HG03521 (cell line): ENCODE measurements at regions not wholly inside any gene's neighbourhood (a gene's known extent, or its start where the extent isn't known, plus 50 kb on each side); places are given as distances from the start of the nearest gene placed in this dataset.
"Not testable (repeated sequence)": the region's sequence is repeated elsewhere in the genome, so short reads cannot be mapped to it uniquely, and the experiment has no call there.

Experiments used
- ATAC-seq: cut with Tn5 transposase; IDR thresholded peaks from one replicate; pipeline ENCODE4 v1.9.1; 2021; ENCODE audit warnings: mild to moderate bottlenecking, moderate library complexity; ENCODE audit not compliant: unreplicated experiment

DNA sequence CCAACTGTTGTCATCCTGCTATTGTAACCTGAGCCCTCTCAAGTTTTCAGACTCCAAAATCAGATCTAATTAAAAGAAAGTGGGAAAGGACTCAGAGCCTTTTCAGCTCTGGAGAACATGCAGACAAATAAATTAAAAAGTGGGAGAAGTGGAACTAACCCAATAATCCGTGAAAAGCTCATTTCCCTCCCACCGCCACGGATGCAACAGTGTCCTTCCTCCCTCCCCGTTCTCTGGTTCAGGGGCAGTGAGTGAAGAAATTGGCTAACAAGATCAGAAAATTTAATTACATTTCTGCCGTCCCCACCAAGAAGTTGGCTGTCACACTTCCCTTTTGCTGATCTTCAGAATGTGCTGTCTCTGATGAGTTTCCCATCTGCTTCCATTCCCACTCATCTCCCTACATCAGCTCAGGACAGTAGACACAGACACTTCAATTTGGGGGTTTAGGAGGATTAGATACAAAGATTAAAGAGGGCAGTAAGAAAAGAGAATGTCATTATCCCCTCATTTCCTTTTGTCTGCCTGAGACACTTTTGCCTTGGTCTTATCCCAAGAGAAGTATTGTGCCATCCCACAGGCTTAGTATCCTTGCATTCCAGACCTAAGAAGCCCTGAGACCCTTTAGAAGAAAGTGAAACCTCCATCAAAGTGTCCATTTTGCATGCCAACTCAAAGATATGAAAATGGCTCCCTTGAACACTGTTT is 335.7 kb upstream of the PPP2R3A start:
- ATAC-seq: no peak

DNA sequence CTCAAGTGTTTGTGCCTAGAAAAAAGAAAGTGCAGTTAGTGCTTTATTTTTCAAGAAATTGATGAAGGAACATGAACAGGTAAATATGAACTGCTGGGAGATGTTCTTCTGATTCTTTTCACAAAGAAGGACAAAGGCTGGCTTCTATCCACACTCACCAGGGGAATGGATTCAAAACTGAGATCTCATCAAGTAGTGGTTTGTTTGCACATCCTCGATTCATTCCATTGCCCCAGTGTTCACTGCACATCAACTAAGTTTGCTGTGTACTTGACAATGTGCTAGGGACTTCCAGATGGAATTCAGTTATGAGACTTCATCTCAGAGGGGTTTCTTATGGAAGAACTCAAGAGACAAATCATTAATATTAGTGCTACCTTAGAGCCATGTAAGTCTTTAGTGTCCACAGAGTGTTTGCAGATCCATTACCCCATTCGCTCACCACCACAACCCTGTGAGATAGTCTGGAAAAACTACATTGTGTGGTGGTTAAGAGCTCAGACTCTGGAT is 332.9 kb upstream of the PPP2R3A start:
- no peak for ATAC-seq

DNA sequence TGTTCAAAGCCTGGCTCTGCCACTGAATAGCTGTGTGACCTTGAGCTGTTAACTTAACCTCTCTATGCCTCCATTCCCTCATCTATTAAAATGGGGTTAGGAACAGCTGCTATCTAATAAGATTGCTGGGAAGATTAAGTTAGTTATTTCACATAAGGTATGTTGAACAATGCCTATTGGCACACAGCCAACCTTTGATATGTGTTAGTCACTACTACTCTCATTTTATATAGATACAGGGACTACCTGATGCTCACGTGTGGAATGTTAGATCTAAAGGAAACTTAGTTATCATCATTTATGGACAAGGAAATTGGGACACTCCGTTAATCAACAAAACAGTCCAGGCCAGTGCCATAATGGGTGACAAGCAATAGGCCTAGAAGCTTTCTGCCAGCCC is 332.4 kb upstream of the PPP2R3A start:
- no peak for ATAC-seq

DNA sequence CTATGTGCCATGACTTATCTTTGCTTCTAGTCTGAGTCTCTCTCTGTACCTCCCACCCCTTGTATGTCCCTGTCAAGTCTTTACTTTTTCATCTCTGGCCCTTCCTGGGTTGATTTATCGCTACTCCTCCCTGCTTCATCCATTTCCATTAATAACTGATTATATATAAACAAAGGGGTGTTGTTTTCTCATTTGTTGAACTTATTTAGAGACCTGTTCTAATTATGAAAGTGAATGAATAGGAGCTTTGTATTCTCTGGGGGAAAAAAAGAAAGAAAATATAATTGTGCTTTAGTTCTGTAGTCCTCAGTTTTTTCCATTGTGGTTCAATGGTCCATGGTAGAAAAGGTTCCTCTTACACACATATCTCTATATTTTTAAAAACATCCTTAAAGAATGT is 328.9 kb upstream of the PPP2R3A start:
- no peak for ATAC-seq

DNA sequence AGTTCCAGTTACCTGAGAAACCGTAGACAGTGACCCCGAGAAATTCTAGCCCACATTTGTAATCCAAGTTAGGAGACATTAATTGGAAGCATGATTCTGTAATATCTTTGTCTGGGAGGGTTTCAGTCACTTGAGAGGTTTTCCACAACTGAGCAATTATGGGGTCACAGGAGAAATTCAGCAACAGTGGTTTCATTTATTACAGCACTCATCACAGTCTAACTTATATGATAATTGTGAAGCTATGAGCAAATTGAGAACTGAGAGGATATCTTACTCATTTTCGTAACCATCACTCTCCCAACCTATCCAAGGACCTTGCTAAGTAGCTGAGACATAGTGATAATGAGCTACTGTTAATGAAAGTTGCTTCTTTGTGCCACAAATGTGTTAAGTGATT is 328.5 kb upstream of the PPP2R3A start:
- no peak for ATAC-seq

DNA sequence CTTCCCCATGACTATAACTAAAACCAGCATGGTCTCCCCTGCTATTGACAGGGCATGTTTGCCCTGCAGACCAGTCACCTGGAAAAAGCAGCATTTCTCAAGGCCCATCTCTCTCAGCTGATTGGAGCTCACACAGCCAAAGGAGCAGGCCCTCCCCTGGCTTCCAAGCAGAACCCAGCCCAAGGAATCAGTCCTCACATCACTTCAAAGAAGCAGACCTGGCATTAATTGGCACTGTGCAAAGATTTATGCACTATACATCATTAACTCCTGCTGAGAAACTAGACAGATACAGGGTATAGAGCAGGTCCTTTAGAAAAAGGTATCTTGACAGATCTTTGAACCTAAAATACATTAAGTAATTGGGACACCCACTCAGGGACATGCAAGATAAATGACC is 323.8 kb upstream of the PPP2R3A start:
- ATAC-seq: no peak

DNA sequence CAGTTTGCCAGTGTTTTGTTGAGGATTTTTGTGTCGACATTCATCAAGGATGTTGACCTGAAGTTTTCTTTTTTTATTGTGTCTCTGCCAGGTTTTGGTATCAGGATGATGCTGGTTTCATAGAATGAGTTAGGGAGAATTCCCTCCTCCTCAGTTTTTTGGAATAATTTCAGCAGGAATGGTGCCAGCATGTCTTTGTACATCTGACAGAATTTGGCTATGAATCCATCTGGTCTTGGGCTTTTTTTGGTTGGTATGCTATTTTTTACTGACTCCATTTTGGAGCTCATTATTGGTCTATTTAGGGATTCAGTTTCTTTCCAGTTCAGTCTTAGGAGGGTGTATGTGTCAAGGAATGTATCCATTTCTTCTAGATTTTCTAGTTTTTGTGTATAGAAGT is 320.0 kb upstream of the PPP2R3A start:
- no peak for ATAC-seq

DNA sequence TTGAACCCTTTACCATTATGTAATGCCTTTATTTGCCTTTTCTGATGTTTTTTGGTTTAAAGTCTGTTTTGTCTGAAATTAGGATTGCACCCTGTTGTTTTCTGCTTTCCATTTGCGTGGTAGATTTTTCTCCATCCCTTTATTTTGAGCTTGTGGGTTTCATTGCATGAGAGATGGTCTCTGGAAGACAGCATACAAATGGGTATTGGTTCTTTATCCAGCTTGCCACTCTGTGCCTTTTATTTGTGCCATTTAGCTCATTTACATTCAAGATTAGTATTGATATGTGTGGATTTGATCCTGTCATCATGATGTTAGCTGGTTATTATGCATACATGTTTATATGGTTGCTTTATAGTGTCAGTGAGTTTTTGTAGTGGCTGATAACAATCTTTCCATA is 318.7 kb upstream of the PPP2R3A start:
- no peak for ATAC-seq

DNA sequence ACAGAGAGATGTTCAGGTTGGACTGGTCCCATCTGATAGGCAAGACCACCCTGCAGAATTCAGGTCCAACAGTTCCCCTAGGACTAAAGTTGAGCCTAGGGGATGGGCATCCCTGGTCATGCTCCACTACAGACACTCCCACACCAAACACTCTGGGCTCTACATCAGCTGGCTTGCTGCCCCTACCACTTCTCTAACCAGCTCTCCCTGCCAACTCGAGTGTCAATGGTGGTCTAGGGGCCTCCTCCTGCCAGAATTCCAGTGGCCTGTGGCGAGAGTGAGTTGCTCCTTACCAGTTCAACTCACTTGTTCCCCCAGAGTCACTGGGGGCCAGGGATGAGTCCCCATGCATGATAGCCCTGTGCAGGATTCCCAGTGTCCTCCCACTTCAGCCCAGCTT is 316.2 kb upstream of the PPP2R3A start:
- no peak for ATAC-seq

DNA sequence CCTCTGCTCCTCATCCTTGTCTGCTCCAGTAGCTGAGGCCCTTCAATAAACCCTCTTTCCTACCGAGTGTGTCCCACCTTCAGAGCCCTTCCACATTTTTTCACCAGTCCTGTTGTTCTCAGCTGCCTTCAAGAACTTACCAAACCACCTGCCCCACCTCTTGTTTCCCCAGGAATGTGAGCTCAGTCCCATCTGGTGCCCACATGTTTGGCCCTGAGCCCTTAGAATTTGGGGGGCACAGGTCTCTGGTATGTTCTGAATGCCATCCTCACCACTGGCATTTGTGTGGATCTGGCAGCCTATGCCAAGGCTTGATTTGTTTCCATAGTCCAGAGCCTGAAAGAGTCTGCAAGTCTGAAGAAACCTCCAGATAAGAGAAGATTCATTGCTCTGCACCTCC is 315.2 kb upstream of the PPP2R3A start:
- no peak for ATAC-seq

DNA sequence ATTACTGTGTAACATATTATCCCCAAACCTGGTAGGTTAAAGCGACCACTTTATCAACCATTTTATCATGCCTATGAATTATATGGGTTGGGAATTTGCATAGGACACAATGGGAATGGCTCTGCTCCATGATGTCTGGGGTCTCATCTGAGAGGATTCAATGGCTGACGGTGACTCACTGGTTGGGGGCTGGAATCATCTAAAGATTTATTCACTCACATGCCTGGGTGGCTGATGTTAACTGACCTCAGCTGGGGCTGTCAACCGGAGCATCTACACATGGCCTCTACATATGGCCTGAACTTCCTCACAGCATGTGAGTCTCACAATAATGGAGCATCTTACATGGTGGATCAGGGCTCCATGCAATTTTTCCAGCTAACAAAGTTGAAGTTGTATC is 313.1 kb upstream of the PPP2R3A start:
- no peak for ATAC-seq

DNA sequence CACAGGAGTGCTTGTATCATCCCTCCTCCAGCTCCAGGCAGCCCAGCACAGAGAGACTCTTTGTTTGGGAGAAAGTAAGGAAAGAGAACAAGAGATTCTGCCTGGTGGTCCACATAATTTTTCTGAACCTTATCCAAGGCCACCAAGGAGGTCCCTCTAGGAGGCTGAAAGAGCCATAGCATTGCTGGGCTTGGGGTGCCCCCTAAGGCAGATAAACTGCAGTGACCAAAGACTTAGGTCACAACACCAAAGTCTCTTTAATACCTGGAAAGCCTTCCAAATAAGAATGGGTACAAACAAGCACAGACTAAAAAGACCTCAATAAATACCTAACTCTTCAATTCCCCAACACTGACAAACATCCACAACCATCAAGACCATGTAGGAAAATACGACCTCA is 310.2 kb upstream of the PPP2R3A start:
- ATAC-seq: no peak

DNA sequence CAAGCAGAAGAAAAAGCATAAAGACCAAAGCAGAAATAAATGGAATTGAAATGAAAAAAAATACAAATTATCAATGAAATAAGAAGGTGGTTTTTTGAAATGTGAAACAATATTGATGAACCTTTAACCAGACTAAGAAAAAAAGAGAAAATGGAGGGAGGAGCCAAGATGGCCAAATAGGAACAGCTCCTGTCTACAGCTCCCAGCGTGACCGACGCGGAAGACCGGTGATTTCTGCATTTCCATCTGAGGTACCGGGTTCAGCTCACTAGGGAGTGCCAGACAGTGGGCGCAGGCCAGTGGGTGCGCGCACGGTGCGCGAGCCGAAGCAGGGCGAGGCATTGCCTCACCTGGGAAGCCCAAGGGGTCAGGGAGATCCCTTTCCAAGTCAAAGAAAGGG is 307.1 kb upstream of the PPP2R3A start:
- ATAC-seq: not testable (repeated sequence)

DNA sequence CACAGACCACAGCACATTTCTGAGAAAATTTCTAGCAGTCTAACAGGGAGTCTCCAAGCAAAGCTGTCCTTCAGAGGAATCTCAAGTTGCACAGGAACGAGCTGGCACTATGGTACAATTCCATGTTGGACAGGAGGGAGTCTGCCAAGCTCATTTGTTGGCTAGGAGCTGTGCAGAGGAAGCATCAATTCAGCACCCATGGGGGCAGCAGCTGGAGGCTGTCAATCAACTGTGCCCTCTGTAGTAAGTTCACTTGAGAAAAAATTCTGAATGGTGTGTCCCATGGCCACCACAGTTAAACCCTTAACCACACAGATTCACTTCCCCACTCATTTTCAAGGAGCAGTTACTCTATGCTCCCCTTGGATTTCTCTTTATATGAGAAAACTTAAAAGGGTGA is 298.5 kb upstream of the PPP2R3A start:
- ATAC-seq: no peak

DNA sequence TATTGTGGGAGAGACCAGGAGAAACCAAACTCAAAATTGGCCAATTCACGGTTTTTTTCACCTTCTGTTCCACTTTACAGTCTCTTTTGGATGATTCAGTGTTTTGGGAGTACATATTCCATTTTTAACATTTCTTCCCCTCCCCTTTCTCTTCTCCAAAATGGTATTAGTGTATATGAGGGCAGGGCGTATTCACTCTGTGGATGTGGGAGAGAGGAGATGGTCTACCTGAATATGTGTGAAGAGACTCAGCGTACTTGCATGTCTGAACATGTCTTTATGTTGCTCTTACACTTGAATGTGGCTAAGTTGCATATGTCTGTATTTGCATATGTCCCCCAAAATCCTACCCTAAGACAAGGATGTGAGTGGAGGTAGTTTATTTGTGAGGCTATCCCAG is 291.0 kb upstream of the PPP2R3A start:
- no peak for ATAC-seq

DNA sequence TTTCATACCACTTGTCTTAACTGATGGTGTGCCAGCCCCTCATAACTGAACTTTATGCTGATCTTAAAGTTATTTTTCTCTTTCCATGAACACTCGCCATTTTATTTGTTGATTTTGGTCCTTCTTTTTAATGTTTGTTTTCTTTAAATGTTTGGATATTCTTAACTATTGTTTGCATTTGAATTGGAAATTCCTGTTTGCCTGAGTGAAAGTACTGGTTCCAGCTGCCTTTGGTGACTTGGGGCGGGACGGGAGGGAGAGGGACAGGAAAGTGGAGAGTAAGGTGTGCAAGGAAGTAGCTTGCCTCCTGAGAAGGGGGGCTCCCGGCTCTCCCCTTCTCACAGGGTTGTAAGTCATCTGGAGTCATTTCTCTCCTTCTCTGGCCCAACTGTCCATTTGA is 287.1 kb upstream of the PPP2R3A start:
- ATAC-seq: no peak

DNA sequence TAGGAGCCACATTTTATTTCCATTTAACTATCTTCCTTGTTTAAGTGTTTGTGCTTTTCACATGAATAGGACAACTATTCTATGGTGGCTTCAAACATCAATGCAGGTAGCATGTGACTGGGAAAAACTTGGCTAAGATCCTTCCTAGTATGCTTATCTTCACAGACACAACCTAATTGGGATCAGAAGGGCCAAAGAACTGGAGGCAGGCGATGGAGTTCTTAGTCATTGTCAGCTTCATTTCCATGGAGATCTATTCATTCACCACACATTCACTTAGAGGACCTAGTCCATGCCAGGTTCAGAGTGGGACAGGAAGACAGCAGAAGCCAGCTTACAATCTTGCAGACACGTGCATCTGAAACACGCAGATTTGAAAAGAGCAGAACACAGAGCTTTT is 277.5 kb upstream of the PPP2R3A start:
- no peak for ATAC-seq

DNA sequence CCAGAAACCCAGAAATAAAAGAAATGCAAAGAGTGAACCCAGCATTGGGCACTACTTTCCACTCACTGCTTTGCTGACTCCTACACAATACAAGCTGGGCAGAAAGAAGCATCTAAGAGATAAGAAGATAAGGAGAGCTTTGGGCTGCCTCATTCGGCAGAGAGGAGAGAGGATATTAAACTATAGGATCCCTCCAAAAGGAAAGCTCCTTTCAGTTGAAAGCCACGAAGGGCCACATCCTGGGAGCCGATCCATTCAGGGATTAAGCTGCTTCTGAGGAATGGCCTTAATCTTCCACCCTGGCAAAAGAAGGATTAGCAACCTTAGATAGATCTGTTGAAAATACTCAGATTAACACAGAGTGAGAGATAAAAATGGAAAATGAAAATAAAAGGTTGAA is 274.9 kb upstream of the PPP2R3A start:
- no peak for ATAC-seq

DNA sequence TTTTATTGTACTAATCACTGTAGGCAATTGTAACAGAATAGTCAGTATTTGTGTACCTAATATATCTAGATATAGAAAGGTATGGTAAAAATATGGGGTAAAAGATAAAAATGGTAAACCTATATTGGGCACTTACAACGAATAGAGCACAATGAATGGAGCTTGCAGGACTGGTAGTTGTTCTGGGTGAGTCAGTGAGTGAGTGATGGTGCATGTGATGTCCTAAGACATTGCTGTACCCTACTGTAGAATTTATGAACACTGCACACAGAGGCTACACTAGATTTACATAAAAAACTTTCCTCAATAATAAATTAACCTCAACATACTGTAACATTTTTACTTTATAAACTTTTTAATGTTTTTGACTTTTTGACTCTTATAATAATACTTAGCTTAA is 274.3 kb upstream of the PPP2R3A start:
- no peak for ATAC-seq

DNA sequence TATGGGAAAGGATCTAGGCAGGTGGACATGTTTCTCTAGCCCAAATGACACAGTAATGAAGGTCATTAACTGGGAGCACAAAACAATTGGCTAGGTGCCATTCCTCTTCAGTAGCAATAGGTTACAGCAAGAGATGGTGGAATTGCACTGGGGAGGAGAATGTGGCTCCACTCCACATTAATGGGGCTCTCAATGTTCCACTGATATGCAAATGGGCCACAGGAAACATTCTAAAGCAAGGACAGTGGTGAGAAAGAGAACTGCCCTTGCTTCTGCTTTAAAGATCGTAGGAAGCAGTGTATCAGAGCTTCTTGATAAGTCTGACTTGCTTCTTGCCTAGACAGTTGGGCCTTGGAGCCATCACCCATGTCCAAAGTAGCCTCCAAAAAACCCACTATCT is 271.4 kb upstream of the PPP2R3A start:
- ATAC-seq: no peak

DNA sequence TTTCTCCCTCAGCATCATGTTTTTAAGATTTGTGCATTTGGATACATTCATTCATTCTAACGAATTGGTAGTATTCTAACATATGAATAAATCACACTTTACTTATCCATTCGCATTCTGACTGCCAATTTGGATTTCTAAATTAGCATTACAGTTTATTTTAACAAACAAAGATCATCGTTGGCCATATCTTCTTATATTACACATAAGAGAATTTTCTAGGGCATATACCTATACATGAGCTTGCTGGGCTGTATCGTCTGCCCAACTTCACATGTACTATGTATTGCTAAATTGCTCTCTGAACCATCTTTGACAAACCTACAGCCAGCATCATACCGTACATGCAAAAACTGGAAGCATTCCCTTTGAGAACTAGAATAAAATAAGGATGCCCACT is 265.8 kb upstream of the PPP2R3A start:
- no peak for ATAC-seq

DNA sequence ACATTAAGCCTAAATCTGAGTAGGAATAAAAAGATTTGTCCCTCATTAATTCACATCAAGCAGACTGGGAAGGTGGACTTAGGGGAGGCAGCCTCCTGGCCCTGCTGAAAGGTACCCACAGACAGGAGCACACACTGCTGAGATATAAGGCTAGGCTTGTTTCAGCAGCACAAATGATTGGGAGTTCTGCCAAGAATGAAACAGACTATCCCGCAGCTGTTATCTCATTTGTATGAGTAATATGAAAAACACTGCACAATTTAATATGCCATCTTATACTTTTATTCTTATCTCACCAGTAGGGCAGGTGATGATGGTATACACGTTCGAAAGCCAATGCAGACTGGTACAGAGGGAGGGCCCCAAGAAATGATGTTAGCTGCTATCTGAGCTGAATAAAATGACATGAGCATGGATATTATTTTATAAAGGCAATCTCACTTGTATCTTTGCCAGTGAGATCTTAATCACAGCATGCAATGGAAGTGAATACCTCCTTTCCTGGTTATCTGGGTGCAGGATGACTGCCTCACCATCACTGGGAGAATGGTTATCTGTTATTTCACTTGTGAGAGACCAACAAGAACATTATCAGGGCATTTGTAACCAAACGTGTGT is 258.7 kb upstream of the PPP2R3A start:
- no peak for ATAC-seq

DNA sequence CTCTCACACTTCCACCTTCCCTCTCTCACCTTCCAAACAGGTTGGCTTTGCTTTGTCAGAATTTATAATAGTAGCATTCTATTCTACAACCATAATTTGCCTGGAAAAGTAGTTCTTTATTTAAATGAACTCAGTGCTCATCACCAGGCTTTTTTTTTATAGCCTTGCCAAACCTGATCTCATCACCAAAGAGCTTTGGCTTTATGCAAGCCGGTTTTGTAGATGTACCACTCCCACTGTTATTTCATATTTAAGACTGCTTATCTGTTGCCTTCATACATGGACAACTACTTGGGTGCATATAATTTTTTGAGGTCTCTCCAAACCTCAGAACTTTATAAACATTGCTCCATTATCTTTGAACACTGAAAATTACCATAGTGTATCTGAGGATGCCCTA is 246.1 kb upstream of the PPP2R3A start:
- no peak for ATAC-seq
